GM21367 (cell line): ENCODE measurements at regions not wholly inside any gene's neighbourhood (a gene's known extent, or its start where the extent isn't known, plus 50 kb on each side); places are given as distances from the start of the nearest gene placed in this dataset.
"Not testable (repeated sequence)": the region's sequence is repeated elsewhere in the genome, so short reads cannot be mapped to it uniquely, and the experiment has no call there.

ENCODE experiments used
- ATAC-seq: cut with Tn5 transposase; IDR thresholded peaks from one replicate; pipeline ENCODE4 v1.9.1; 2021; ENCODE audit not compliant: unreplicated experiment

- no peak for ATAC-seq
Observed at GRCh38 chr2:208607694-208608093, 201.1 kb downstream of the PTH2R start.

- ATAC-seq, result no peak
Observed at GRCh38 chr2:208608122-208608835, 201.7 kb downstream of the PTH2R start.

GRCh38 chr2:208609166-208609804 lies 202.7 kb downstream of the PTH2R start:
- ATAC-seq, result no peak

GRCh38 chr2:208615675-208616074 lies 209.1 kb downstream of the PTH2R start:
- ATAC-seq, result not testable (repeated sequence)

GRCh38 chr2:208618220-208618619 lies 211.6 kb downstream of the PTH2R start:
- ATAC-seq, result no peak

- ATAC-seq, result no peak
Observed at GRCh38 chr2:208619993-208620392, 213.4 kb downstream of the PTH2R start.

- ATAC-seq, result no peak
Observed at GRCh38 chr2:208620487-208620978, 213.9 kb downstream of the PTH2R start.

- ATAC-seq, result no peak
Observed at GRCh38 chr2:208627110-208627884, 220.7 kb downstream of the PTH2R start.

- no peak for ATAC-seq
Observed at GRCh38 chr2:208627916-208628315, 221.3 kb downstream of the PTH2R start.

- ATAC-seq, result no peak
Observed at GRCh38 chr2:208638059-208638458, 231.5 kb downstream of the PTH2R start.

- no peak for ATAC-seq
Observed at GRCh38 chr2:208642125-208642779, 235.7 kb downstream of the PTH2R start.

- ATAC-seq, result no peak
Observed at GRCh38 chr2:208643145-208643544, 236.6 kb downstream of the PTH2R start.

- no peak for ATAC-seq
Observed at GRCh38 chr2:208645226-208645625, 238.6 kb downstream of the PTH2R start.

- ATAC-seq, result no peak
Observed at GRCh38 chr2:208648368-208648767, 241.8 kb downstream of the PTH2R start.

GRCh38 chr2:208653383-208653782 lies 246.8 kb downstream of the PTH2R start:
- no peak for ATAC-seq

GRCh38 chr2:208654056-208654455 lies 247.5 kb downstream of the PTH2R start:
- no peak for ATAC-seq

- no peak for ATAC-seq
Observed at GRCh38 chr2:208657468-208657867, 250.9 kb downstream of the PTH2R start.

GRCh38 chr2:208669394-208669793 lies 262.8 kb downstream of the PTH2R start:
- ATAC-seq, result no peak

GRCh38 chr2:208671284-208671683 lies 264.7 kb downstream of the PTH2R start:
- ATAC-seq, result no peak

- ATAC-seq, result no peak
Observed at GRCh38 chr2:208671886-208672680, 265.5 kb downstream of the PTH2R start.
